ENCODE measurements at regions not wholly inside any gene's neighbourhood (a gene's known extent, or its start where the extent isn't known, plus 50 kb on each side); places are given as distances from the start of the nearest gene placed in this dataset.

DNA sequence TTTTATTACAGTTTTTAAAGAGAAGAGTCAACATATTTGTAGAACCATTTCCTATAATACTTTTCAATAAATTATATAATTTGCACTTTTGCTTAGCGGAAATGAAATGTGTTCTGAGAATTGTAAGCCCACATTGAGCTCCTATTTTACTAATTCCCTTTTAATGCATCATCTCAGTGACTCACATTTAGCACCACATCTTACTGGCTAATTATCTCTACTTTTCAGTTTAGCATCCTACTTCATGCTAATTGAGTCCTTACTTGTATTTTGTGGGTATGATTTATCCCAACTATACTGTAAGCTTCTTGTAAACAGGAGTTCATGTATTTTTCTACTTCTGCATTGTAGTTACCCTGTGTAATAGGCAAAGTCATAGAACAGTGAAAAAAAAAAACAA lies 67.5 kb downstream of the TMX1 start:
- no peak for DNase-seq
- Histone ChIP-seq H3K27me3 (replicated peaks; ENCODE audit: control insufficient read depth, insufficient read depth, low read length, poor library complexity, severe bottlenecking) (no peaks in the 10 kb centered on the region), H3K4me3 (ENCODE audit: insufficient read depth, low read depth, low read length, poor library complexity, severe bottlenecking) (no peak overlapping the region), H3K4me1 (ENCODE audit: control insufficient read depth, insufficient read depth, low read length, poor library complexity, severe bottlenecking) (no peaks in the 10 kb centered on the region), H3K36me3 (ENCODE audit: control insufficient read depth, insufficient read depth, low read length) (no peaks in the 10 kb centered on the region), H3K27ac (ENCODE audit: insufficient read depth, low read length, poor library complexity, severe bottlenecking) (no peak overlapping the region), H3K9me3 (ENCODE audit: control insufficient read depth, low read length) (no peaks in the 10 kb centered on the region)

DNA sequence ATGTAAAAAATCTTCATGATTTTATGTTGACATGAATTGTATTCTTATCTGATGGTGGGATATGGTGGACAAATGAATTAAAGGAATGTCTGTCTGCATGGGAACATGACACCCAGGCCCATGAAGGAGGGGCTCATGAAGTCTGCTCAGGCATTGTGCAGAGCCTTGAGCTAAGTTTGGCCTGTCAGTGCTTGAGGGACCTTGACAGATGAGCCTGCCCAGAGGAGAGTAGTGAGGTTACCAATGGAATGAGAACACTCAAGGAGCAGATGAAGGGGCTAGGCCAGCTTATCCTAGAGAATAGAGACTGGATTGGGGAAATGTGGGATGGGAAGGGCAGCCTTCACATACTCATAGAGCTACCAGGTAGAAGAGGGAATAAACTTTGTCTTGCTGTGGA lies 68.8 kb downstream of the TMX1 start:
- no peaks in the 10 kb centered on the region for H3K36me3 ChIP-seq (ENCODE audit: control insufficient read depth, insufficient read depth, low read length)
- no peaks in the 10 kb centered on the region for H3K9me3 ChIP-seq (ENCODE audit: control insufficient read depth, low read length)
- no peaks in the 10 kb centered on the region for H3K27me3 ChIP-seq (replicated peaks; ENCODE audit: control insufficient read depth, insufficient read depth, low read length, poor library complexity, severe bottlenecking)
- DNase-seq = no peak
- H3K4me1 ChIP-seq (ENCODE audit: control insufficient read depth, insufficient read depth, low read length, poor library complexity, severe bottlenecking) = no peaks in the 10 kb centered on the region
- no peak overlapping the region for H3K27ac ChIP-seq (ENCODE audit: insufficient read depth, low read length, poor library complexity, severe bottlenecking)
- H3K4me3 ChIP-seq (ENCODE audit: insufficient read depth, low read depth, low read length, poor library complexity, severe bottlenecking) = no peak overlapping the region

DNA sequence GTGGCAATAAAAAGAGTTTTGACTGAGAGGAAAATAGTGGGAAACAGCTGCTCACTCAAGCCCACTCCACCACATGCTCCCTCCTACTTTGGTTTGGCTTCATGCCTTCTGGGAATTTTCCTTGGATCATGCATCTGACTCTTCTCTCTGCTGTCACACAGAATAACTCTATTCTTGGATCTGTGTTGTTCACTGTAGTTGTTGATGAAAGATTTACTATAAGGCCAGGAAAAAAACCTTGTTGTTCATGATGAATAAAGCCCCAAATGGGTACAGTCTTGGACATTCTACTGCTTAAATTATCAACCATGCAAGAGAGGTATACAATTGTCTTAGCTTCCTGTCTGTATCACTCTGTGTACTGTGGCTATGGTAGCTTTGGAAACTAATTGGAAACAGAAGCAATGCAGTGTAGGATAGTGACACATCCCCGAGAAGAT lies 70.5 kb downstream of the TMX1 start:
- no peaks in the 10 kb centered on the region for H3K9me3 ChIP-seq (ENCODE audit: control insufficient read depth, low read length)
- H3K27ac ChIP-seq (ENCODE audit: insufficient read depth, low read length, poor library complexity, severe bottlenecking) = no peak overlapping the region
- no peaks in the 10 kb centered on the region for H3K27me3 ChIP-seq (replicated peaks; ENCODE audit: control insufficient read depth, insufficient read depth, low read length, poor library complexity, severe bottlenecking)
- H3K4me3 ChIP-seq (ENCODE audit: insufficient read depth, low read depth, low read length, poor library complexity, severe bottlenecking) = no peak overlapping the region
- no peaks in the 10 kb centered on the region for H3K36me3 ChIP-seq (ENCODE audit: control insufficient read depth, insufficient read depth, low read length)
- no peaks in the 10 kb centered on the region for H3K4me1 ChIP-seq (ENCODE audit: control insufficient read depth, insufficient read depth, low read length, poor library complexity, severe bottlenecking)
- DNase-seq = no peak

DNA sequence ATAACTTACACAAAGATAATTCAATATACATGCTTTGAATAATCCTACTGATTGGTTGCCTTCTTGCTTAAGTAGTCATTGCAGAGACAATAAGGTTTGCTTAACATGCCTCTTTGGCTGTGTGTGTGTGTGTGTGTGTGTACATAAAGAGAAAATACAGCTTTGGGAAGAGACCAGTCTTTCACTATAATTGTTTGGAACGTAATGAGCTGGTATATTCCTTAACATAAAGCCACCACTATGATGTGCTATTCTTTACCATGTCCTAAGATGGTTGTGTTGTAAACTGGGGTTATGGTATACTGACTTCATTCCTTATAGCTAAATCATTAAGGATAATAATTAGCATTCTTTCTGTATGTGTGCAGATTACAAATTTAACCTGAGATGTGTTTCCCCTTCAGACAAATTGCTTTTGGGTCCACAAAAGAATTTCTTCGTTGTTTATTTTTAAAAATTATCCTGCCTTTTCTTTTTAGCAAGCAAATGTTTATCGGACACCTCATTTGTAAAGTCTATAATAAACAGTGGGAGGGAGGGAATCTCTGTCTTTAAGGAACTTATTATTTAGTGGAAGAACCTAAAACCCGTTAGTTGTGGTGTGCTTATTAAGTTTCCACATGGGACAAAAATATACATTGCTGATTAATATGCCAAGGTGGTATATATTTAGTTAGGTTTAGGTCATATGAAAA lies 74.4 kb downstream of the TMX1 start:
- no peak for DNase-seq
- H3K4me1 ChIP-seq (ENCODE audit: control insufficient read depth, insufficient read depth, low read length, poor library complexity, severe bottlenecking) = no peaks in the 10 kb centered on the region
- no peaks in the 10 kb centered on the region for H3K27me3 ChIP-seq (replicated peaks; ENCODE audit: control insufficient read depth, insufficient read depth, low read length, poor library complexity, severe bottlenecking)
- H3K9me3 ChIP-seq (ENCODE audit: control insufficient read depth, low read length) = no peaks in the 10 kb centered on the region
- H3K4me3 ChIP-seq (ENCODE audit: insufficient read depth, low read depth, low read length, poor library complexity, severe bottlenecking) = no peak overlapping the region
- H3K36me3 ChIP-seq (ENCODE audit: control insufficient read depth, insufficient read depth, low read length) = no peaks in the 10 kb centered on the region
- H3K27ac ChIP-seq (ENCODE audit: insufficient read depth, low read length, poor library complexity, severe bottlenecking) = no peak overlapping the region

DNA sequence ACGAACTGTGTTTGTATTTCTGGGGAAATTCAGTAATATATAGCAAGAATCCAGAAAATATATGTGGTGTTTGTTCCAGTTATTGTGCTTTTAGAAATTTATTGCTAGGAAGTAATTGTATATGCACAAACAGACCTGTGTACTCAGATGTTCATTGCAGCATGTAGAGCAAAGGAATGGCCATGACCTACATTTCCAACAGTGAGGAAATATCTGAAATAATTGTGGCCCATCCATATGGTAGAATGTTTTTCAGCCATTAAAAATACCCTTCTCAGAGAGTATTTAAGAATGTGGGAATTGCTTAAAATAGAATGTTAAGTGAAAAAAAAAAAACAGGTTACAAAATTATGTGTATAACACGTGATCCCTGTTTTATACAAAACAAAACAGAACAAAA lies 77.3 kb downstream of the TMX1 start:
- Histone ChIP-seq H3K27me3 (replicated peaks; ENCODE audit: control insufficient read depth, insufficient read depth, low read length, poor library complexity, severe bottlenecking) (no peaks in the 10 kb centered on the region), H3K9me3 (ENCODE audit: control insufficient read depth, low read length) (no peaks in the 10 kb centered on the region), H3K4me1 (ENCODE audit: control insufficient read depth, insufficient read depth, low read length, poor library complexity, severe bottlenecking) (no peaks in the 10 kb centered on the region), H3K36me3 (ENCODE audit: control insufficient read depth, insufficient read depth, low read length) (no peaks in the 10 kb centered on the region), H3K4me3 (ENCODE audit: insufficient read depth, low read depth, low read length, poor library complexity, severe bottlenecking) (no peak overlapping the region), H3K27ac (ENCODE audit: insufficient read depth, low read length, poor library complexity, severe bottlenecking) (no peak overlapping the region)
- DNase-seq = no peak

DNA sequence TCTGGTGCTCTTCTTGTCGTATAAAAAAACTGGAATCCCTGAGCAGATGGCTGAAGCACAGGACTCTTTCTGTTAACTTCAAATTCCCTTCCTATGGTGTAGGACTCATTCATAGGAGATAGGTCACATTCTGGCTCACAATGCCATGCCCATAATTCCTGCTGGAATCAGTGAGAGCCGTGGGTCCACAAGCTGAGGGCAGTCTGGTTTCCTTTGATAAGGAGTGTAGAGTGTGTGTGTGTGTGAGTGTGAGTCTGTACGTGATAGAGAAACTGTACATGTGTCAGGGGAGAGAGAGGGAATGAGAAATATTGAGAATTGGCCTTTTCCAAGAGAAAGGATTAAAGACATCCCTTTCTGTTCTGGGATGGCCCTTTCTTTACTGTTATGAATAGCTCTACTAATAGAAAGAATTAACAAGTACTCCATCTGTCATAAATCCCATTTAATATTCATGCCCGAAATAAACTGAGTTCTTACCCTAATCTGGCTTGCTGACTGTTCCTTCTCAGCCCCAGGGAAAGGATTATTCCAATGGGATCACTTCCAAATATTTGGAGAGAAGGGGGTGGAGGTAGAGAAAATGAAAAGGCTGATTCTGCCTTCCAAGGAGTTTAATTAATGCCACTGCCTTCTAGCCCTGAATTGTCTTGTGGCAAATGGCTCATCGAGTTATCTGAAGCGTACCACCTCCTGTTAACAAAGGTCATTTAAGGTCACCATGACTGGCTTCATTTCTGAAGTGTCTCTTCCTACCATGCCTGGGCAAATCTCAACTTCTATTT lies 79.0 kb downstream of the TMX1 start:
- no peak for DNase-seq
- no peaks in the 10 kb centered on the region for H3K4me1 ChIP-seq (ENCODE audit: control insufficient read depth, insufficient read depth, low read length, poor library complexity, severe bottlenecking)
- H3K4me3 ChIP-seq (ENCODE audit: insufficient read depth, low read depth, low read length, poor library complexity, severe bottlenecking) = no peak overlapping the region
- no peak overlapping the region for H3K27ac ChIP-seq (ENCODE audit: insufficient read depth, low read length, poor library complexity, severe bottlenecking)
- no peaks in the 10 kb centered on the region for H3K36me3 ChIP-seq (ENCODE audit: control insufficient read depth, insufficient read depth, low read length)
- H3K9me3 ChIP-seq (ENCODE audit: control insufficient read depth, low read length) = no peaks in the 10 kb centered on the region
- no peaks in the 10 kb centered on the region for H3K27me3 ChIP-seq (replicated peaks; ENCODE audit: control insufficient read depth, insufficient read depth, low read length, poor library complexity, severe bottlenecking)

DNA sequence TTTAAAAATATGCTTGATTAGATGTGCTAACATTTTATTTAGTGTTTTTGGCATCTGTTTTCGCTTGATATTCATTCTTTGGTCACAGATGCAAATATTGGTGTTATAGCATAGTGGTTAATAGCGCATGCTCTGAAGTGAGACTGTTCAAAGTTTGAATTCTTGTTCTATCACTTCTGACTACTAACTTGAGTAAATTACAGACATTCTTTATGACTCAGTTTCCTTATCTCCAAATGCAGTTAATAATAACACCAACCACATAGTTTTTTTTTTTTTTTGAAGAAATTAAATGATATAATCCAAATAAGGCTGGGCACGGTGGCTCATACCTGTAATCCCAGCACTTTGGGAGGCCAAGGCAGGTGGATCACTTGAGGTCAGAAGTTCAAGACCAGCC lies 81.0 kb downstream of the TMX1 start:
- H3K27ac ChIP-seq (ENCODE audit: insufficient read depth, low read length, poor library complexity, severe bottlenecking) = no peak overlapping the region
- H3K9me3 ChIP-seq (ENCODE audit: control insufficient read depth, low read length) = no peaks in the 10 kb centered on the region
- no peaks in the 10 kb centered on the region for H3K36me3 ChIP-seq (ENCODE audit: control insufficient read depth, insufficient read depth, low read length)
- no peaks in the 10 kb centered on the region for H3K27me3 ChIP-seq (replicated peaks; ENCODE audit: control insufficient read depth, insufficient read depth, low read length, poor library complexity, severe bottlenecking)
- DNase-seq = no peak
- H3K4me3 ChIP-seq (ENCODE audit: insufficient read depth, low read depth, low read length, poor library complexity, severe bottlenecking) = no peak overlapping the region
- H3K4me1 ChIP-seq (ENCODE audit: control insufficient read depth, insufficient read depth, low read length, poor library complexity, severe bottlenecking) = no peaks in the 10 kb centered on the region

DNA sequence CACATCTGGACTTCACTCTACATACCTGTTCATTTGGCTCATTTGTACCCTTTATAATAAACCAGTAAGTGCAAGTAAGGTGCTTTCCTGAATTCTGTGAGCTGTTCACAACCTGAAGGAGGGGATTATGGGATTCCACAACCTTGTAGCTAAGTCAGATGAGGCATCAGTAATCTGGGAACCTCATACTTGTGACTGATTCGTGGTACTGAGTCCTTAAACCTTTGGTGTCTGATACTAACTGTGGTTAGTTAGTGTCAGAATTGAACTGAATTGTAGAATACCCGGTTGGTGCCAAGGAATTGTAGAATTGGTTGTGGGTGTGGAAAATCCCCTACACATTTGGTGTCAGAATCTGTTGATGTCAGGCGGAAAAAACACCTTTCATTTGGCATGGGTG lies 83.4 kb downstream of the TMX1 start:
- Histone ChIP-seq H3K27ac (ENCODE audit: insufficient read depth, low read length, poor library complexity, severe bottlenecking) (no peak overlapping the region), H3K4me3 (ENCODE audit: insufficient read depth, low read depth, low read length, poor library complexity, severe bottlenecking) (no peak overlapping the region), H3K36me3 (ENCODE audit: control insufficient read depth, insufficient read depth, low read length) (no peaks in the 10 kb centered on the region), H3K27me3 (replicated peaks; ENCODE audit: control insufficient read depth, insufficient read depth, low read length, poor library complexity, severe bottlenecking) (no peaks in the 10 kb centered on the region), H3K4me1 (ENCODE audit: control insufficient read depth, insufficient read depth, low read length, poor library complexity, severe bottlenecking) (no peaks in the 10 kb centered on the region), H3K9me3 (ENCODE audit: control insufficient read depth, low read length) (no peaks in the 10 kb centered on the region)
- no peak for DNase-seq

DNA sequence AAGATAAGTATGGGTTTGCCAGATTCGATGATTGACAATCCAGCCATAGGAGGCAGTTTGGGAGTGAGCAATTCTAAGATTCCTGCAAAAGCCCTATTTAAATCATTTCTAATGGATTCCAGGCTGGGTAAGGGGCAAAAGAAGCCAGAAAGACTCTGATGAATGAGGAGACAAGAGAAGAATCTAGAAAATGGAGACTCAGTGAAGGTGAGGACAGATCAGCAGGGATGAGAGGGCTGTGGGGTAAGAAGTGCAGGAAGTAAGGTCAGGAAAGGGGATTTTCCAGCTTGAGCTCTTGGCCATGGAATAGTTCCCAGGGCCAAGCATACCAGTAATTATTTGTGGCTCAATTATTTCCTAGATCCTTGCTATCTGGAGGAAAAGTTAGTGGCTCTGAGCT lies 87.3 kb downstream of the TMX1 start:
- no peak overlapping the region for H3K4me3 ChIP-seq (ENCODE audit: insufficient read depth, low read depth, low read length, poor library complexity, severe bottlenecking)
- H3K27me3 ChIP-seq (replicated peaks; ENCODE audit: control insufficient read depth, insufficient read depth, low read length, poor library complexity, severe bottlenecking) = no peaks in the 10 kb centered on the region
- H3K4me1 ChIP-seq (ENCODE audit: control insufficient read depth, insufficient read depth, low read length, poor library complexity, severe bottlenecking) = no peaks in the 10 kb centered on the region
- no peaks in the 10 kb centered on the region for H3K36me3 ChIP-seq (ENCODE audit: control insufficient read depth, insufficient read depth, low read length)
- H3K27ac ChIP-seq (ENCODE audit: insufficient read depth, low read length, poor library complexity, severe bottlenecking) = no peak overlapping the region
- no peak for DNase-seq
- H3K9me3 ChIP-seq (ENCODE audit: control insufficient read depth, low read length) = no peaks in the 10 kb centered on the region

DNA sequence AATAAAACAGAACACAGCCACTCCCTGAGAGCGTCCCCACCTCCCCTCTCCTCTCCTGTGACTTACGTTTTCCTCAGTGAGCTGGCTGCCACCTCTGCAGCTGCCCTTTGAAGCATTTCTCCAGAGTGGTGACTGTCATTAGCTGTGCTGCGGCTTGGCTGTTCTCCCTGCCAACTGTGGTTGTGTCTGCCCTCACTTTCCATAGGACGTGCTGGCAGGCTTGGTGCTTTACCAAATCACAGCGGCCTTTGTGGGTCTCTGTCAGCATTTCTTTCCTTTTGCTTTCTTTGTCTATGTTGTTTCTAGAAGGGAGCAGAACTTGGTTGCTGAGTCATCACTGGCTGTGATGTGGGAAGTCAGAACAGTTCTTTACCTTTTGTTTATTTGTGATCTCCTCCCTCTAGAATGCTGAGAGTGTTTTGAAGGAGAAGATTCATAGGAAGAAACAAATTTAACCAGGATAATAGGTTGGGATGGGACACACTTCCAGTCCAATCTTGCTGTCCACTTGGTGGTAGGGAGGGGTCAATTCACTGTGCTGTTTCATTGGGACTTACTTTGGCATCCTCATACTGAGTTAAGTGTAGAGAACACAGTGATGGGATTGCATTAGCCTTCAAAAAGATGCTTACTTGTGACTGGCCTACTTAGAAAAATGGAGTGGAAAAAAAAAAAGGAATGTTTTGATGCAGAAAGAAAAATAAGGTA lies 88.2 kb downstream of the TMX1 start:
- no peaks in the 10 kb centered on the region for H3K9me3 ChIP-seq (ENCODE audit: control insufficient read depth, low read length)
- no peaks in the 10 kb centered on the region for H3K4me1 ChIP-seq (ENCODE audit: control insufficient read depth, insufficient read depth, low read length, poor library complexity, severe bottlenecking)
- H3K27ac ChIP-seq (ENCODE audit: insufficient read depth, low read length, poor library complexity, severe bottlenecking) = no peak overlapping the region
- no peak for DNase-seq
- H3K4me3 ChIP-seq (ENCODE audit: insufficient read depth, low read depth, low read length, poor library complexity, severe bottlenecking) = no peak overlapping the region
- H3K36me3 ChIP-seq (ENCODE audit: control insufficient read depth, insufficient read depth, low read length) = no peaks in the 10 kb centered on the region
- H3K27me3 ChIP-seq (replicated peaks; ENCODE audit: control insufficient read depth, insufficient read depth, low read length, poor library complexity, severe bottlenecking) = no peaks in the 10 kb centered on the region

All from effector memory CD4-positive, alpha-beta T cell (primary cell).